PC-3 (cell line): ENCODE measurements at regions not wholly inside any gene's neighbourhood (a gene's known extent, or its start where the extent isn't known, plus 50 kb on each side); places are given as distances from the start of the nearest gene placed in this dataset.

ENCODE experiments used
- ATAC-seq: fragments of 200-7000 bp; cut with Tn5 transposase; 2 replicates; pipeline ENCODE4 v1.9.1; 2020; ENCODE audit warnings: mild to moderate bottlenecking, moderate library complexity
- BruUV-seq: library from RNA; stranded (reverse); fragments of 400-500 nt; replicated peaks from 2 replicates; lab custom pipeline; 2021; lab: Mats Ljungman, UMichigan
- CTCF ChIA-PET: fragments of 300-600 bp; sonication (Branson Sonifier 250); formaldehyde crosslinking; loops from one replicate; lab custom pipeline; 2022; ENCODE audit warnings: antibody characterized with exemption; lab: Charles Lee
- POLR2A ChIA-PET: fragments of 300-600 bp; sonication (Branson Sonifier 250); formaldehyde crosslinking; loops from one replicate; lab custom pipeline; 2022; ENCODE audit warnings: antibody characterized with exemption; ENCODE audit not compliant: unreplicated experiment; lab: Charles Lee
- DNase-seq: peaks from one replicate; pipeline ENCODE4 v3.0.0-alpha.2; 2015
- H2AFZ ChIP-seq: fragments of 300-600 bp; sonication (generic); 2 replicates; pipeline ENCODE4 v1.6.0; 2016; ENCODE audit warnings: antibody characterized with exemption, low read length
- H3F3A ChIP-seq: fragments of 300-600 bp; sonication (generic); one replicate; pipeline ENCODE4 v1.6.0; 2017; ENCODE audit warnings: antibody characterized with exemption, low read length, control low read depth, mild to moderate bottlenecking; ENCODE audit not compliant: unreplicated experiment
- H3K27ac ChIP-seq: fragments of 300-600 bp; sonication (generic); 2 replicates; pipeline ENCODE4 v1.5.1; 2016; ENCODE audit warnings: mild to moderate bottlenecking, low read length
- H3K27me3 ChIP-seq: fragments of 300-600 bp; sonication (generic); 2 replicates; pipeline ENCODE4 v1.6.1; 2016; ENCODE audit warnings: low read length, mixed read lengths
- H3K36me3 ChIP-seq: fragments of 300-600 bp; sonication (generic); 2 replicates; pipeline ENCODE4 v1.6.1; 2016; ENCODE audit warnings: low read depth, mixed run types, low read length, mixed read lengths
- H3K4me1 ChIP-seq: fragments of 300-600 bp; sonication (generic); 2 replicates; pipeline ENCODE4 v1.5.1; 2016; ENCODE audit warnings: low read length; ENCODE audit not compliant: insufficient read depth
- H3K4me2 ChIP-seq: fragments of 300-600 bp; sonication (generic); 2 replicates; pipeline ENCODE4 v1.6.0; 2016; ENCODE audit warnings: low read length
- H3K4me3 ChIP-seq: fragments of 300-600 bp; sonication (generic); 2 replicates; pipeline ENCODE4 v1.5.1; 2016; ENCODE audit warnings: mild to moderate bottlenecking, low read length, mixed read lengths
- H3K79me2 ChIP-seq: fragments of 300-600 bp; sonication (generic); 2 replicates; pipeline ENCODE4 v1.6.1; 2017; ENCODE audit warnings: low read length, mixed read lengths
- H3K9ac ChIP-seq: fragments of 300-600 bp; sonication (generic); 2 replicates; pipeline ENCODE4 v1.6.0; 2016; ENCODE audit warnings: mild to moderate bottlenecking, low read length
- H3K9me2 ChIP-seq: fragments of 300-600 bp; sonication (generic); replicated peaks from 2 replicates; pipeline ENCODE4 v1.6.1; 2016; ENCODE audit warnings: mixed run types, low read length, mixed read lengths
- H3K9me3 ChIP-seq: fragments of 300-600 bp; sonication (generic); 2 replicates; pipeline ENCODE4 v1.6.1; 2016; ENCODE audit warnings: low read length, mixed read lengths
- H4K20me1 ChIP-seq: fragments of 300-600 bp; sonication (generic); 2 replicates; pipeline ENCODE4 v1.6.1; 2016; ENCODE audit warnings: low read length, mixed read lengths
- CTCF ChIP-seq: fragments of 300-600 bp; sonication (generic); conservative IDR thresholded peaks from 2 replicates; pipeline ENCODE4 v1.5.1; 2017; ENCODE audit warnings: antibody characterized with exemption, low read depth, mild to moderate bottlenecking, low read length
- EZH2 ChIP-seq: fragments of 300-600 bp; sonication (generic); IDR thresholded peaks from one replicate; pipeline ENCODE4 v1.6.1; 2017; ENCODE audit warnings: antibody characterized with exemption, mild to moderate bottlenecking, low read length; ENCODE audit not compliant: unreplicated experiment
- EZH2phosphoT487 ChIP-seq: fragments of 300-600 bp; sonication (generic); IDR thresholded peaks from 2 replicates; pipeline ENCODE4 v1.6.1; 2018; ENCODE audit warnings: mild to moderate bottlenecking, antibody characterized with exemption, low read length, borderline replicate concordance
- intact Hi-C: fragments of 100-400 bp; cut with micrococcal nuclease; formaldehyde crosslinking; loops from 2 replicates; pipeline ENCODE4 v1.9.0; 2023

- Histone ChIP-seq H3K9me3 (no peaks in the 10 kb centered on the region), H3K27me3 (peaks cover 52% of the 10 kb centered on the region), H3K79me2 (no peaks in the 10 kb centered on the region), H3K27ac (no peak overlapping the region), H4K20me1 (no peaks in the 10 kb centered on the region), H3K4me2 (no peak overlapping the region), H3F3A (no peaks in the 10 kb centered on the region), H3K4me1 (no peaks in the 10 kb centered on the region), H3K9ac (no peak overlapping the region), H3K4me3 (no peak overlapping the region), H2AFZ (no peak overlapping the region), H3K9me2 (no peaks in the 10 kb centered on the region), H3K36me3 (no peaks in the 10 kb centered on the region)
- no peak for DNase-seq
- ATAC-seq = no peak
- intact Hi-C loops = no loop called here
- BruUV-seq = no TSS peak
- CTCF ChIA-PET = no interaction called here
- TF ChIP-seq CTCF (no peak), EZH2phosphoT487 (no peak), EZH2 (no peak)
- POLR2A ChIA-PET = no interaction called here
Observed at GRCh38 chr14:65892315-65892714, 479.8 kb downstream of the FUT8 start.

GRCh38 chr14:65900164-65900563 lies 487.6 kb downstream of the FUT8 start:
- no peak for ATAC-seq

GRCh38 chr14:65901595-65901994 lies 489.1 kb downstream of the FUT8 start:
- no peaks in the 10 kb centered on the region for H3K4me1 ChIP-seq
- H3K79me2 ChIP-seq = no peaks in the 10 kb centered on the region
- H3K9me2 ChIP-seq = no peaks in the 10 kb centered on the region
- no peak overlapping the region for H3K4me3 ChIP-seq
- no peaks in the 10 kb centered on the region for H3K9me3 ChIP-seq
- no peak overlapping the region for H3K4me2 ChIP-seq
- H3K9ac ChIP-seq = no peak overlapping the region
- CTCF ChIA-PET = no interaction called here
- intact Hi-C loops = no loop called here
- no peak overlapping the region for H2AFZ ChIP-seq
- POLR2A ChIA-PET = no interaction called here
- no peaks in the 10 kb centered on the region for H3F3A ChIP-seq
- H3K27me3 ChIP-seq = no peaks in the 10 kb centered on the region
- no peak overlapping the region for H3K27ac ChIP-seq
- H3K36me3 ChIP-seq = no peaks in the 10 kb centered on the region
- no peaks in the 10 kb centered on the region for H4K20me1 ChIP-seq
- TF ChIP-seq CTCF = no peak
- TF ChIP-seq EZH2phosphoT487 = no peak
- TF ChIP-seq EZH2 = no peak
- ATAC-seq (no peak), DNase-seq (no peak)
- BruUV-seq = no TSS peak

More at GRCh38 chr14:65900164-65900563, 487.6 kb downstream of the FUT8 start:
- intact Hi-C loops = no loop called here
- no peaks in the 10 kb centered on the region for H3K9me2 ChIP-seq
- H3K4me3 ChIP-seq = no peak overlapping the region
- no peaks in the 10 kb centered on the region for H4K20me1 ChIP-seq
- H3K4me1 ChIP-seq = no peaks in the 10 kb centered on the region
- H3K9ac ChIP-seq = no peak overlapping the region
- no peak for DNase-seq
- H3K27ac ChIP-seq = no peak overlapping the region
- H2AFZ ChIP-seq = no peak overlapping the region
- no peaks in the 10 kb centered on the region for H3F3A ChIP-seq
- H3K4me2 ChIP-seq = no peak overlapping the region
- BruUV-seq = no TSS peak
- H3K36me3 ChIP-seq = no peaks in the 10 kb centered on the region
- no peaks in the 10 kb centered on the region for H3K79me2 ChIP-seq
- H3K27me3 ChIP-seq = no peaks in the 10 kb centered on the region
- no peak for TF ChIP-seq EZH2phosphoT487
- TF ChIP-seq EZH2 = no peak
- CTCF ChIA-PET = no interaction called here
- H3K9me3 ChIP-seq = no peaks in the 10 kb centered on the region
- POLR2A ChIA-PET = no interaction called here
